Prostate gland (tissue), 2 donors: ENCODE measurements at regions not wholly inside any gene's neighbourhood (a gene's known extent, or its start where the extent isn't known, plus 50 kb on each side); places are given as distances from the start of the nearest gene placed in this dataset.

Experiments
- CTCF ChIP-seq, 4 experiments: fragments of 200-600 bp in 2 of 4; fragments of 450-650 bp in 2 of 4; sonication (generic) in 2 of 4; IDR thresholded peaks; 1 replicate in 3 of 4; 2 replicates in 1 of 4; pipeline ENCODE4 v1.5.1; 2016 to 2019; ENCODE audit warnings: antibody characterized with exemption in 4 of 4, mild to moderate bottlenecking in 2 of 4, moderate library complexity in 2 of 4
- POLR2A ChIP-seq: fragments of 450-650 bp; IDR thresholded peaks from one replicate; pipeline ENCODE4 v1.6.1; 2016; ENCODE audit warnings: antibody characterized with exemption, mild to moderate bottlenecking
- POLR2AphosphoS5 ChIP-seq: sonication (generic); formaldehyde crosslinking; IDR thresholded peaks from one replicate; pipeline ENCODE4 v1.6.1; 2017; ENCODE audit warnings: antibody characterized with exemption

GRCh38 chr15:29872716-29873115 is 50.4 kb upstream of the TJP1 start:
- TF ChIP-seq CTCF (IDR thresholded peaks at IDR 0.05), result no peak
- no peak for TF ChIP-seq POLR2A
- TF ChIP-seq POLR2AphosphoS5, result no peak
